ENCODE measurements at regions not wholly inside any gene's neighbourhood (a gene's known extent, or its start where the extent isn't known, plus 50 kb on each side); places are given as distances from the start of the nearest gene placed in this dataset.
"Not testable (repeated sequence)": the region's sequence is repeated elsewhere in the genome, so short reads cannot be mapped to it uniquely, and the experiment has no call there.

GRCh38 chr18:76643199-76643598, 148.2 kb upstream of the ZNF516 start:
- DNase-seq (ENCODE audit: low spot score) = no peak

GRCh38 chr18:76640438-76640837, 145.4 kb upstream of the ZNF516 start:
- DNase-seq (ENCODE audit: low spot score) = no peak

GRCh38 chr18:76634564-76634963, 139.5 kb upstream of the ZNF516 start:
- no peak for DNase-seq (ENCODE audit: low spot score)

GRCh38 chr18:76633588-76634269, 138.7 kb upstream of the ZNF516 start:
- no peak for DNase-seq (ENCODE audit: low spot score)

GRCh38 chr18:76627444-76627843, 132.4 kb upstream of the ZNF516 start:
- no peak for DNase-seq (ENCODE audit: low spot score)

- DNase-seq (ENCODE audit: low spot score) = no peak
Observed at GRCh38 chr18:76626991-76627390, 131.9 kb upstream of the ZNF516 start.

GRCh38 chr18:76622651-76623050, 127.6 kb upstream of the ZNF516 start:
- no peak for DNase-seq (ENCODE audit: low spot score)

- DNase-seq (ENCODE audit: low spot score) = no peak
Observed at GRCh38 chr18:76621782-76622495, 126.9 kb upstream of the ZNF516 start.

- DNase-seq (ENCODE audit: low spot score) = no peak
Observed at GRCh38 chr18:76621226-76621625, 126.2 kb upstream of the ZNF516 start.

GRCh38 chr18:76620321-76621170, 125.5 kb upstream of the ZNF516 start:
- DNase-seq (ENCODE audit: low spot score) = peak; percentile 18

GRCh38 chr18:76619621-76620315, 124.7 kb upstream of the ZNF516 start:
- no peak for DNase-seq (ENCODE audit: low spot score)

- DNase-seq (ENCODE audit: low spot score) = no peak
Observed at GRCh38 chr18:76619261-76619620, 124.2 kb upstream of the ZNF516 start.

- DNase-seq (ENCODE audit: low spot score) = no peak
Observed at GRCh38 chr18:76618721-76619120, 123.7 kb upstream of the ZNF516 start.

GRCh38 chr18:76616373-76616772, 121.3 kb upstream of the ZNF516 start:
- DNase-seq (ENCODE audit: low spot score) = no peak

GRCh38 chr18:76615065-76615733, 120.2 kb upstream of the ZNF516 start:
- DNase-seq (ENCODE audit: low spot score) = no peak

GRCh38 chr18:76613755-76614120, 118.7 kb upstream of the ZNF516 start:
- no peak for DNase-seq (ENCODE audit: low spot score)

GRCh38 chr18:76613053-76613754, 118.2 kb upstream of the ZNF516 start:
- DNase-seq (ENCODE audit: low spot score) = no peak

GRCh38 chr18:76611750-76612045, 116.7 kb upstream of the ZNF516 start:
- not testable (repeated sequence) for DNase-seq (ENCODE audit: low spot score)

- no peak for DNase-seq (ENCODE audit: low spot score)
Observed at GRCh38 chr18:76610933-76611749, 116.1 kb upstream of the ZNF516 start.

- no peak for DNase-seq (ENCODE audit: low spot score)
Observed at GRCh38 chr18:76610012-76610411, 115.0 kb upstream of the ZNF516 start.

All from cerebellar cortex (tissue), 1 donor.